Gastroesophageal sphincter (tissue), 4 donors: ENCODE measurements at regions not wholly inside any gene's neighbourhood (a gene's known extent, or its start where the extent isn't known, plus 50 kb on each side); places are given as distances from the start of the nearest gene placed in this dataset.

Experiments
- ATAC-seq: fragments of 150-250 bp; one replicate; pipeline ENCODE4 v1.9.1; 2016; ENCODE audit warnings: mild to moderate bottlenecking, moderate library complexity
- H3K27ac ChIP-seq, 4 donors: fragments of 200-600 bp; sonication (generic) in 3 of 4; 1 replicate in 3 of 4; 2 replicates in 1 of 4; pipeline ENCODE4 v1.5.1; 2016 to 2019
- H3K27me3 ChIP-seq: fragments of 200-600 bp; sonication (generic); one replicate; pipeline ENCODE4 v1.5.1; 2019
- H3K36me3 ChIP-seq, 2 donors: fragments of 200-600 bp; sonication (generic); one replicate each; pipeline ENCODE4 v1.5.1; 2019; ENCODE audit warnings: control low read depth in 1 of 2
- H3K4me1 ChIP-seq, 3 donors: fragments of 200-600 bp; sonication (generic); 1 replicate in 2 of 3; 2 replicates in 1 of 3; pipeline ENCODE4 v1.5.1; 2016 to 2019; ENCODE audit warnings: control low read depth in 2 of 3
- H3K4me3 ChIP-seq, 2 donors: fragments of 200-600 bp; sonication (generic); one replicate each; pipeline ENCODE4 v1.5.1; 2019; ENCODE audit warnings: mild to moderate bottlenecking in 1 of 2, moderate library complexity in 1 of 2
- H3K9me3 ChIP-seq, 3 donors: fragments of 200-600 bp; sonication (generic); one replicate each; pipeline ENCODE4 v1.5.1; 2017 to 2019; ENCODE audit warnings: control low read depth in 2 of 3
- CTCF ChIP-seq, 4 experiments: fragments of 200-600 bp in 2 of 4; fragments of 450-650 bp in 2 of 4; sonication (generic) in 1 of 4; IDR thresholded peaks; one replicate each; pipeline ENCODE4 v1.5.1; 2017 to 2019; ENCODE audit warnings: antibody characterized with exemption in 4 of 4, mild to moderate bottlenecking in 2 of 4, moderate library complexity in 2 of 4
- EP300 ChIP-seq: sonication (generic); formaldehyde crosslinking; IDR thresholded peaks from one replicate; pipeline ENCODE4 v1.6.1; 2017; ENCODE audit warnings: antibody characterized with exemption, mild to moderate bottlenecking
- POLR2A ChIP-seq, 2 donors: fragments of 450-650 bp; IDR thresholded peaks; one replicate each; pipeline ENCODE4 v1.6.1; 2017; ENCODE audit warnings: antibody characterized with exemption in 2 of 2, mild to moderate bottlenecking in 2 of 2, moderate library complexity in 1 of 2
- POLR2AphosphoS5 ChIP-seq: sonication (generic); formaldehyde crosslinking; IDR thresholded peaks from one replicate; pipeline ENCODE4 v1.6.1; 2017; ENCODE audit warnings: antibody characterized with exemption
- WGBS, 2 donors: methylation state at CpG; one replicate each; pipeline ENCODE4 v1.1.5; 2018; ENCODE audit warnings: low coverage in 1 of 2; 5-methylcytosine and 5-hydroxymethylcytosine counted together

- Histone ChIP-seq H3K4me3 (no peak overlapping the region), H3K4me1 (no peaks in the 10 kb centered on the region), H3K36me3 (no peaks in the 10 kb centered on the region), H3K27me3 (no peaks in the 10 kb centered on the region), H3K9me3 (no peaks in the 10 kb centered on the region), H3K27ac (no peak overlapping the region)
- ATAC-seq, result no peak
- 22 to 56% methylated on average over 1 of the region's 1 CpG for WGBS, 2 donors
- TF ChIP-seq CTCF (IDR thresholded peaks at IDR 0.05) (no peak), POLR2AphosphoS5 (no peak), EP300 (no peak), POLR2A (IDR thresholded peaks at IDR 0.05) (no peak)
These were observed 900.9 kb downstream of the RAB28 start for GRCh38 chr4:12583275-12583674.

- no peaks in the 10 kb centered on the region for H3K27me3 ChIP-seq
- H3K27ac ChIP-seq, result no peak overlapping the region
- H3K4me3 ChIP-seq, result no peak overlapping the region
- no peaks in the 10 kb centered on the region for H3K9me3 ChIP-seq
- WGBS, 2 donors, result 73 to 88% methylated on average over 2 to 5 of the region's 5 CpGs
- TF ChIP-seq POLR2AphosphoS5, result no peak
- no peak for TF ChIP-seq EP300
- no peak for TF ChIP-seq CTCF (IDR thresholded peaks at IDR 0.05)
- no peak for TF ChIP-seq POLR2A (IDR thresholded peaks at IDR 0.05)
- H3K4me1 ChIP-seq, result no peaks in the 10 kb centered on the region
- H3K36me3 ChIP-seq, result no peaks in the 10 kb centered on the region
- ATAC-seq, result no peak
These were observed 903.4 kb downstream of the RAB28 start for GRCh38 chr4:12580787-12581186.

- no peaks in the 10 kb centered on the region for H3K4me1 ChIP-seq
- no peaks in the 10 kb centered on the region for H3K27me3 ChIP-seq
- no peak overlapping the region for H3K4me3 ChIP-seq
- no peak for TF ChIP-seq CTCF (IDR thresholded peaks at IDR 0.05)
- no peak for TF ChIP-seq POLR2A (IDR thresholded peaks at IDR 0.05)
- TF ChIP-seq POLR2AphosphoS5, result no peak
- TF ChIP-seq EP300, result no peak
- 23 to 37% methylated on average over 3 to 6 of the region's 6 CpGs for WGBS, 2 donors
- no peak overlapping the region for H3K27ac ChIP-seq
- no peaks in the 10 kb centered on the region for H3K36me3 ChIP-seq
- ATAC-seq, result no peak
- no peaks in the 10 kb centered on the region for H3K9me3 ChIP-seq
These were observed 905.0 kb downstream of the RAB28 start for GRCh38 chr4:12579172-12579571.

- ATAC-seq, result no peak
These were observed 907.7 kb downstream of the RAB28 start for GRCh38 chr4:12576409-12576808.

GRCh38 chr4:12573716-12574115, 910.4 kb downstream of the RAB28 start:
- no peaks in the 10 kb centered on the region for H3K27me3 ChIP-seq
- no peaks in the 10 kb centered on the region for H3K36me3 ChIP-seq
- TF ChIP-seq CTCF (IDR thresholded peaks at IDR 0.05) (no peak), POLR2AphosphoS5 (no peak), POLR2A (IDR thresholded peaks at IDR 0.05) (no peak), EP300 (no peak)
- no peaks in the 10 kb centered on the region for H3K9me3 ChIP-seq
- no peak for ATAC-seq
- no peak overlapping the region for H3K27ac ChIP-seq
- no peaks in the 10 kb centered on the region for H3K4me1 ChIP-seq
- no peak overlapping the region for H3K4me3 ChIP-seq

More at GRCh38 chr4:12576409-12576808, 907.7 kb downstream of the RAB28 start:
- no peaks in the 10 kb centered on the region for H3K4me1 ChIP-seq
- H3K27ac ChIP-seq, result no peak overlapping the region
- H3K36me3 ChIP-seq, result no peaks in the 10 kb centered on the region
- H3K27me3 ChIP-seq, result no peaks in the 10 kb centered on the region
- TF ChIP-seq POLR2AphosphoS5 (no peak), EP300 (no peak), POLR2A (IDR thresholded peaks at IDR 0.05) (no peak), CTCF (IDR thresholded peaks at IDR 0.05) (no peak)
- no peak overlapping the region for H3K4me3 ChIP-seq
- no peaks in the 10 kb centered on the region for H3K9me3 ChIP-seq
- WGBS, 2 donors, result 29 to 38% methylated on average over 4 of the region's 4 CpGs
